ENCODE measurements at regions not wholly inside any gene's neighbourhood (a gene's known extent, or its start where the extent isn't known, plus 50 kb on each side); places are given as distances from the start of the nearest gene placed in this dataset.

DNA sequence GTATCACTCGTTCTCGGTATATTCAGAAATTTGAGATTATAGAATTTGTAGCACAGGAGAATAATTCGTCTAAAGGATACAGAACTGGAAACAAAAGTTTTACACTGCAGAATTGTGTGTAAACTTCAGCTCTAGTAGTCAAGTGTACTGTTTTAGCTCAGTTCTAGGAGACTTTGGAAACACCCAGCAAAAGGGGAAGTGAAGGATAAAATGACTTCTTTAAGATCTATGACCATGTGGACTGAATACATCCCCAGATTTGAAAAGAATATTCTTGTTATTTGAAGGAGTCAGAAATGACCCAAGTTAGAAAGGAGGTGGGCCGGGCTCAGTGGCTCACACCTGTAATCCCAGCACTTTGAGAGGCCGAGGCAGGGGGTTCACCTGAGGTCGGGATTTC is 174.0 kb upstream of the FOXQ1 start:
- TF ChIP-seq CTCF (IDR thresholded peaks at IDR 0.05) (no peak), EZH2 (IDR thresholded peaks at IDR 0.05) (no peak)
